OCI-LY3 (cell line): ENCODE measurements at regions not wholly inside any gene's neighbourhood (a gene's known extent, or its start where the extent isn't known, plus 50 kb on each side); places are given as distances from the start of the nearest gene placed in this dataset.

Experiments used
- H2AFZ ChIP-seq: fragments of 200-600, 300-600 bp; shearing (Covaris generic); 2 replicates; pipeline ENCODE4 v1.6.0; 2014; ENCODE audit warnings: antibody characterized with exemption, low read depth, low read length
- H3K27ac ChIP-seq: fragments of 200-600, 300-600 bp; sonication (generic); 2 replicates; pipeline ENCODE4 v1.5.1; 2014; ENCODE audit warnings: mild to moderate bottlenecking, low read length, moderate library complexity, mixed read lengths
- H3K27me3 ChIP-seq: fragments of 200-600, 300-600 bp; sonication (generic); 2 replicates; pipeline ENCODE4 v1.6.1; 2014; ENCODE audit warnings: low read depth, low read length, mixed read lengths
- H3K36me3 ChIP-seq: fragments of 200-600, 300-600 bp; sonication (generic); replicated peaks from 2 replicates; pipeline ENCODE3; 2014; ENCODE audit warnings: low read depth, low read length, mixed read lengths
- H3K4me1 ChIP-seq: fragments of 300-600, 200-600 bp; sonication (generic); 2 replicates; pipeline ENCODE4 v1.6.1; 2014; ENCODE audit warnings: low read length, mixed read lengths
- H3K4me2 ChIP-seq: fragments of 200-600, 300-600 bp; sonication (generic); 2 replicates; pipeline ENCODE4 v1.6.1; 2014; ENCODE audit warnings: low read length, mixed read lengths
- H3K4me3 ChIP-seq: fragments of 300-600, 200-600 bp; sonication (generic); 2 replicates; pipeline ENCODE4 v1.5.1; 2014; ENCODE audit warnings: antibody characterized with exemption, mild to moderate bottlenecking, low read length, moderate library complexity
- H3K79me2 ChIP-seq: fragments of 300-600, 200-600 bp; shearing (Covaris generic); 2 replicates; pipeline ENCODE4 v1.6.1; 2014; ENCODE audit warnings: mild to moderate bottlenecking, low read length, mixed read lengths
- H3K9ac ChIP-seq: fragments of 300-600, 200-600 bp; shearing (Covaris generic); 2 replicates; pipeline ENCODE4 v1.6.0; 2014; ENCODE audit warnings: mild to moderate bottlenecking, low read length, moderate library complexity
- H3K9me3 ChIP-seq: fragments of 200-600, 300-600 bp; shearing (Covaris generic); 2 replicates; pipeline ENCODE4 v1.6.1; 2014; ENCODE audit warnings: low read length, mixed read lengths; ENCODE audit not compliant: insufficient read depth
- H4K20me1 ChIP-seq: fragments of 200-600, 300-600 bp; sonication (generic); 2 replicates; pipeline ENCODE4 v1.6.1; 2016; ENCODE audit warnings: low read length, mixed read lengths; ENCODE audit not compliant: insufficient read depth
- CTCF ChIP-seq: fragments of 200-600, 300-600 bp; sonication (generic); IDR thresholded peaks from 2 replicates; pipeline ENCODE4 v1.5.1; 2014; ENCODE audit warnings: antibody characterized with exemption, low read length, low read depth
- EZH2phosphoT487 ChIP-seq: fragments of 200-600 bp; shearing (Covaris generic); IDR thresholded peaks from 2 replicates; pipeline ENCODE4 v1.6.1; 2018; ENCODE audit warnings: antibody characterized with exemption, mixed run types, low read depth

- H3K9ac ChIP-seq, result no peak overlapping the region
- no peaks in the 10 kb centered on the region for H3K79me2 ChIP-seq
- H3K27ac ChIP-seq, result no peak overlapping the region
- H3K4me3 ChIP-seq, result no peak overlapping the region
- H3K9me3 ChIP-seq, result 0 out of 2 replicates have a peak, but pooled peaks cover under 1% of the 10 kb centered on the region
- TF ChIP-seq EZH2phosphoT487 (no peak), CTCF (no peak)
- peaks cover 3% of the 10 kb centered on the region; the same call in 1 of the 2 replicates for H3K4me1 ChIP-seq
- no peaks in the 10 kb centered on the region for H3K36me3 ChIP-seq
- no peaks in the 10 kb centered on the region for H3K27me3 ChIP-seq
- no peaks in the 10 kb centered on the region for H4K20me1 ChIP-seq
- H3K4me2 ChIP-seq, result no peak overlapping the region
- no peak overlapping the region for H2AFZ ChIP-seq
These were observed 177.0 kb upstream of the IRS2 start for GRCh38 chr13:109963384-109963783.

GRCh38 chr13:109959903-109960302 lies 173.5 kb upstream of the IRS2 start:
- peaks cover 3% of the 10 kb centered on the region; the same call in 1 of the 2 replicates for H3K4me1 ChIP-seq
- H3K27ac ChIP-seq, result no peak overlapping the region
- H3K4me3 ChIP-seq, result no peak overlapping the region
- H3K27me3 ChIP-seq, result no peaks in the 10 kb centered on the region
- H2AFZ ChIP-seq, result no peak overlapping the region
- no peak overlapping the region for H3K9ac ChIP-seq
- no peaks in the 10 kb centered on the region for H3K36me3 ChIP-seq
- no peak overlapping the region for H3K4me2 ChIP-seq
- no peaks in the 10 kb centered on the region for H3K79me2 ChIP-seq
- H4K20me1 ChIP-seq, result no peaks in the 10 kb centered on the region
- TF ChIP-seq CTCF, result no peak
- no peak for TF ChIP-seq EZH2phosphoT487
- peaks cover 7% of the 10 kb centered on the region; the same call in 1 of the 2 replicates for H3K9me3 ChIP-seq

- H3K4me1 ChIP-seq, result no peaks in the 10 kb centered on the region
- H3K27ac ChIP-seq, result no peak overlapping the region
- peaks cover 7% of the 10 kb centered on the region; the same call in 1 of the 2 replicates for H3K9me3 ChIP-seq
- H4K20me1 ChIP-seq, result no peaks in the 10 kb centered on the region
- no peaks in the 10 kb centered on the region for H3K27me3 ChIP-seq
- no peak overlapping the region for H2AFZ ChIP-seq
- no peak overlapping the region for H3K4me3 ChIP-seq
- H3K4me2 ChIP-seq, result no peak overlapping the region
- no peak overlapping the region for H3K9ac ChIP-seq
- H3K36me3 ChIP-seq, result no peaks in the 10 kb centered on the region
- no peak for TF ChIP-seq CTCF
- no peaks in the 10 kb centered on the region for H3K79me2 ChIP-seq
These were observed 171.5 kb upstream of the IRS2 start for GRCh38 chr13:109957875-109958274.

GRCh38 chr13:109955598-109955997 lies 169.2 kb upstream of the IRS2 start:
- no peaks in the 10 kb centered on the region for H3K79me2 ChIP-seq
- H4K20me1 ChIP-seq, result no peaks in the 10 kb centered on the region
- H2AFZ ChIP-seq, result no peak overlapping the region
- no peak overlapping the region for H3K4me2 ChIP-seq
- TF ChIP-seq CTCF, result no peak
- no peak for TF ChIP-seq EZH2phosphoT487
- H3K9me3 ChIP-seq, result peaks cover 7% of the 10 kb centered on the region; the same call in 1 of the 2 replicates
- no peaks in the 10 kb centered on the region for H3K4me1 ChIP-seq
- no peak overlapping the region for H3K9ac ChIP-seq
- no peaks in the 10 kb centered on the region for H3K27me3 ChIP-seq
- H3K36me3 ChIP-seq, result no peaks in the 10 kb centered on the region
- H3K27ac ChIP-seq, result no peak overlapping the region
- no peak overlapping the region for H3K4me3 ChIP-seq
